ENCODE measurements at regions not wholly inside any gene's neighbourhood (a gene's known extent, or its start where the extent isn't known, plus 50 kb on each side); places are given as distances from the start of the nearest gene placed in this dataset.

- TF ChIP-seq ERF (CRISPR knock-in tag; IDR thresholded peaks at IDR 0.05) (no peak), NCOA2 (IDR thresholded peaks at IDR 0.05; ENCODE audit: partially characterized antibody in 2 of 2) (no peak), VEZF1 (CRISPR knock-in tag; IDR thresholded peaks at IDR 0.05) (no peak), TSC22D4 (tag; IDR thresholded peaks at IDR 0.05) (no peak), NCOA1 (IDR thresholded peaks at IDR 0.05; ENCODE audit: low read depth) (no peak), POU5F1 (IDR thresholded peaks at IDR 0.05; ENCODE audit: borderline replicate concordance, low read depth, low read length, partially characterized antibody) (no peak), GTF2F1 (IDR thresholded peaks at IDR 0.05; ENCODE audit: low read depth, low read length) (no peak), ZNF639 (CRISPR knock-in tag; conservative IDR thresholded peaks at IDR 0.05 in 1 of 2, IDR thresholded peaks at IDR 0.05 in 1 of 2) (no peak), CAMTA2 (CRISPR knock-in tag; conservative IDR thresholded peaks at IDR 0.05) (no peak), SREBF1 (IDR thresholded peaks at IDR 0.05; ENCODE audit: borderline replicate concordance, low read depth, low read length) (no peak), NR0B1 (IDR thresholded peaks at IDR 0.05; ENCODE audit: partially characterized antibody) (no peak), ZNF316 (IDR thresholded peaks at IDR 0.05) (no peak), FOSL1 (tag; conservative IDR thresholded peaks at IDR 0.05) (no peak), SMARCA5 (IDR thresholded peaks at IDR 0.05) (no peak), ZBED1 (IDR thresholded peaks at IDR 0.05) (no peak), ZNF282 (CRISPR knock-in tag; IDR thresholded peaks at IDR 0.05) (no peak)
- no peak overlapping the region for H3K9ac ChIP-seq (ENCODE audit: insufficient read depth in 1 of 2, low read depth in 2 of 2, low read length in 2 of 2)
- H3K4me2 ChIP-seq (ENCODE audit: insufficient read depth, low read length): no peak overlapping the region
- POLR2A ChIA-PET: interaction anchor here (0.6 kb wide), 1 partner anchor 335 kb away, joined by 3 read pairs; no protein-coding TSS in a partner anchor
- WGBS (ENCODE audit: insufficient coverage, low coverage, missing lambda C conversion rate): 3% methylated on average over 5 of the region's 7 CpGs
- intact Hi-C loops (cut with micrococcal nuclease): no loop called here
- DNase-seq (ENCODE audit: extremely low read depth in 1 of 4, low spot score in 3 of 4) (no peak), ATAC-seq (no peak), FAIRE-seq (no peak)
- no peak overlapping the region for H3K4me3 ChIP-seq
- no peak overlapping the region for H2AFZ ChIP-seq (ENCODE audit: low read depth, low read length)
- H4K20me1 ChIP-seq (replicated peaks; ENCODE audit: control insufficient read depth, insufficient read depth, low read length): no peaks in the 10 kb centered on the region
- BruUV-seq (replicated peaks): no TSS peak
- CTCF ChIA-PET (ENCODE audit: low intra/inter-chr PET ratio): no interaction called here
- in situ Hi-C loops (cut with MboI): loop anchor here (10.0 kb wide), 1 partner anchor 417 kb away; no protein-coding TSS in a partner anchor
- H3K79me2 ChIP-seq (ENCODE audit: control insufficient read depth, insufficient read depth, low read length): no peaks in the 10 kb centered on the region
- H3K27me3 ChIP-seq (ENCODE audit: control insufficient read depth in 2 of 2, insufficient read depth in 2 of 2, low read length in 2 of 2): peaks cover 2 to 37% of the 10 kb centered on the region in 2 experiments; a peak in 2 of 5 replicates
- no peaks in the 10 kb centered on the region for H3K9me3 ChIP-seq (replicated peaks; ENCODE audit: control insufficient read depth, insufficient read depth, low read depth, low read length)
- no peaks in the 10 kb centered on the region for H3K9me1 ChIP-seq (ENCODE audit: control insufficient read depth, insufficient read depth, low read length)
- H3K4me1 ChIP-seq (replicated peaks in 1 of 2; ENCODE audit: control insufficient read depth in 2 of 2, insufficient read depth in 2 of 2, low read length in 2 of 2): no peaks in the 10 kb centered on the region
- no peak overlapping the region for H3K27ac ChIP-seq (ENCODE audit: extremely low read depth, low read depth, low read length)
- H3K36me3 ChIP-seq (ENCODE audit: control insufficient read depth, insufficient read depth, low read length): no peaks in the 10 kb centered on the region
These were observed 72.5 kb downstream of the COPS8 start for GRCh38 chr2:237158194-237158593.
